H1 (cell line): ENCODE measurements at regions not wholly inside any gene's neighbourhood (a gene's known extent, or its start where the extent isn't known, plus 50 kb on each side); places are given as distances from the start of the nearest gene placed in this dataset.

Experiments used
- BACH1 ChIP-seq: IDR thresholded peaks from 2 replicates; pipeline ENCODE4 v1.6.1; 2012; ENCODE audit warnings: low read length, improper control_type of control experiment
- BCL11A ChIP-seq, 2 experiments: IDR thresholded peaks; one replicate each; pipeline ENCODE4 v1.6.1; 2011; ENCODE audit warnings: low read depth in 2 of 2, low read length in 2 of 2, mild to moderate bottlenecking in 2 of 2
- CHD2 ChIP-seq: IDR thresholded peaks from 2 replicates; pipeline ENCODE4 v1.6.1; 2012; ENCODE audit warnings: low read length, improper control_type of control experiment
- GTF2F1 ChIP-seq: IDR thresholded peaks from 2 replicates; pipeline ENCODE4 v1.6.1; 2012; ENCODE audit warnings: low read depth, low read length, improper control_type of control experiment, borderline replicate concordance
- KDM4A ChIP-seq: IDR thresholded peaks from one replicate; pipeline ENCODE4 v1.7.1; 2012; ENCODE audit warnings: low read depth, mild to moderate bottlenecking, moderate library complexity, low read length, inconsistent platforms; ENCODE audit not compliant: severe bottlenecking
- MAFK ChIP-seq: IDR thresholded peaks from 2 replicates; pipeline ENCODE4 v1.6.1; 2012; ENCODE audit warnings: low read depth, mild to moderate bottlenecking, improper control_type of control experiment, low read length
- NANOG ChIP-seq: IDR thresholded peaks from 2 replicates; pipeline ENCODE4 v1.6.1; 2011; ENCODE audit warnings: low read length, low read depth, mild to moderate bottlenecking, inconsistent platforms; ENCODE audit not compliant: insufficient read depth, poor library complexity, severe bottlenecking
- POLR2A ChIP-seq, 2 experiments: IDR thresholded peaks; 1 replicate in 1 of 2; 2 replicates in 1 of 2; pipeline ENCODE4 v1.6.1; 2011; ENCODE audit warnings: low read depth in 2 of 2, low read length in 2 of 2, mild to moderate bottlenecking in 2 of 2; ENCODE audit errors: control extremely low read depth in 1 of 2
- SIX5 ChIP-seq: IDR thresholded peaks from 2 replicates; pipeline ENCODE4 v1.6.1; 2011; ENCODE audit warnings: mild to moderate bottlenecking, low read depth, low read length
- SP2 ChIP-seq: IDR thresholded peaks from 2 replicates; pipeline ENCODE4 v1.6.1; 2012; ENCODE audit warnings: mild to moderate bottlenecking, low read length, inconsistent platforms
- TF ChIP-seq, protein P1 (sequence below): fragments of 300-600 bp; sonication (generic); IDR thresholded peaks from 2 replicates; pipeline ENCODE4 v1.7.1; 2012; ENCODE audit warnings: low read length, moderate library complexity, mild to moderate bottlenecking, inconsistent platforms; ENCODE audit not compliant: insufficient replicate concordance

DNA sequence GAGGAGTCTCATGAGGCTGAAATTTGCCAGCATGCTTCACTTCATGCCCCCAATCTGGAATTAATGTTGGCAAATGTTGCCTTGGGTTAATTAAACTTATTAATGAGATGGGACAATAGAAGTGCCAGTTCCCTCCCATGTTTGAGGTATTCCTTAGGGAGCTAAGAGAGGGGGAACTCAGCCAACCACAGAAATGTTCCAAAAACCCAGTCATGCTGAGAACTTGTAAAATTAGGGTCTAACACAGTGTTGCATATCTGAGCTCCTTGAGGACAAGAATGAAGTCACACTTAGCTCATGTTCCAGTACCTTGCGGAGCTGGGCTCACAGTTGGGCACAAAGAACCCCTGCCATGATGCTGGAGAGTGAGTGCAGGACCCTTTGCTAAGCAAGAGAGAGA is 89.4 kb downstream of the OAT start (continued):
- TF ChIP-seq, protein P1, sequence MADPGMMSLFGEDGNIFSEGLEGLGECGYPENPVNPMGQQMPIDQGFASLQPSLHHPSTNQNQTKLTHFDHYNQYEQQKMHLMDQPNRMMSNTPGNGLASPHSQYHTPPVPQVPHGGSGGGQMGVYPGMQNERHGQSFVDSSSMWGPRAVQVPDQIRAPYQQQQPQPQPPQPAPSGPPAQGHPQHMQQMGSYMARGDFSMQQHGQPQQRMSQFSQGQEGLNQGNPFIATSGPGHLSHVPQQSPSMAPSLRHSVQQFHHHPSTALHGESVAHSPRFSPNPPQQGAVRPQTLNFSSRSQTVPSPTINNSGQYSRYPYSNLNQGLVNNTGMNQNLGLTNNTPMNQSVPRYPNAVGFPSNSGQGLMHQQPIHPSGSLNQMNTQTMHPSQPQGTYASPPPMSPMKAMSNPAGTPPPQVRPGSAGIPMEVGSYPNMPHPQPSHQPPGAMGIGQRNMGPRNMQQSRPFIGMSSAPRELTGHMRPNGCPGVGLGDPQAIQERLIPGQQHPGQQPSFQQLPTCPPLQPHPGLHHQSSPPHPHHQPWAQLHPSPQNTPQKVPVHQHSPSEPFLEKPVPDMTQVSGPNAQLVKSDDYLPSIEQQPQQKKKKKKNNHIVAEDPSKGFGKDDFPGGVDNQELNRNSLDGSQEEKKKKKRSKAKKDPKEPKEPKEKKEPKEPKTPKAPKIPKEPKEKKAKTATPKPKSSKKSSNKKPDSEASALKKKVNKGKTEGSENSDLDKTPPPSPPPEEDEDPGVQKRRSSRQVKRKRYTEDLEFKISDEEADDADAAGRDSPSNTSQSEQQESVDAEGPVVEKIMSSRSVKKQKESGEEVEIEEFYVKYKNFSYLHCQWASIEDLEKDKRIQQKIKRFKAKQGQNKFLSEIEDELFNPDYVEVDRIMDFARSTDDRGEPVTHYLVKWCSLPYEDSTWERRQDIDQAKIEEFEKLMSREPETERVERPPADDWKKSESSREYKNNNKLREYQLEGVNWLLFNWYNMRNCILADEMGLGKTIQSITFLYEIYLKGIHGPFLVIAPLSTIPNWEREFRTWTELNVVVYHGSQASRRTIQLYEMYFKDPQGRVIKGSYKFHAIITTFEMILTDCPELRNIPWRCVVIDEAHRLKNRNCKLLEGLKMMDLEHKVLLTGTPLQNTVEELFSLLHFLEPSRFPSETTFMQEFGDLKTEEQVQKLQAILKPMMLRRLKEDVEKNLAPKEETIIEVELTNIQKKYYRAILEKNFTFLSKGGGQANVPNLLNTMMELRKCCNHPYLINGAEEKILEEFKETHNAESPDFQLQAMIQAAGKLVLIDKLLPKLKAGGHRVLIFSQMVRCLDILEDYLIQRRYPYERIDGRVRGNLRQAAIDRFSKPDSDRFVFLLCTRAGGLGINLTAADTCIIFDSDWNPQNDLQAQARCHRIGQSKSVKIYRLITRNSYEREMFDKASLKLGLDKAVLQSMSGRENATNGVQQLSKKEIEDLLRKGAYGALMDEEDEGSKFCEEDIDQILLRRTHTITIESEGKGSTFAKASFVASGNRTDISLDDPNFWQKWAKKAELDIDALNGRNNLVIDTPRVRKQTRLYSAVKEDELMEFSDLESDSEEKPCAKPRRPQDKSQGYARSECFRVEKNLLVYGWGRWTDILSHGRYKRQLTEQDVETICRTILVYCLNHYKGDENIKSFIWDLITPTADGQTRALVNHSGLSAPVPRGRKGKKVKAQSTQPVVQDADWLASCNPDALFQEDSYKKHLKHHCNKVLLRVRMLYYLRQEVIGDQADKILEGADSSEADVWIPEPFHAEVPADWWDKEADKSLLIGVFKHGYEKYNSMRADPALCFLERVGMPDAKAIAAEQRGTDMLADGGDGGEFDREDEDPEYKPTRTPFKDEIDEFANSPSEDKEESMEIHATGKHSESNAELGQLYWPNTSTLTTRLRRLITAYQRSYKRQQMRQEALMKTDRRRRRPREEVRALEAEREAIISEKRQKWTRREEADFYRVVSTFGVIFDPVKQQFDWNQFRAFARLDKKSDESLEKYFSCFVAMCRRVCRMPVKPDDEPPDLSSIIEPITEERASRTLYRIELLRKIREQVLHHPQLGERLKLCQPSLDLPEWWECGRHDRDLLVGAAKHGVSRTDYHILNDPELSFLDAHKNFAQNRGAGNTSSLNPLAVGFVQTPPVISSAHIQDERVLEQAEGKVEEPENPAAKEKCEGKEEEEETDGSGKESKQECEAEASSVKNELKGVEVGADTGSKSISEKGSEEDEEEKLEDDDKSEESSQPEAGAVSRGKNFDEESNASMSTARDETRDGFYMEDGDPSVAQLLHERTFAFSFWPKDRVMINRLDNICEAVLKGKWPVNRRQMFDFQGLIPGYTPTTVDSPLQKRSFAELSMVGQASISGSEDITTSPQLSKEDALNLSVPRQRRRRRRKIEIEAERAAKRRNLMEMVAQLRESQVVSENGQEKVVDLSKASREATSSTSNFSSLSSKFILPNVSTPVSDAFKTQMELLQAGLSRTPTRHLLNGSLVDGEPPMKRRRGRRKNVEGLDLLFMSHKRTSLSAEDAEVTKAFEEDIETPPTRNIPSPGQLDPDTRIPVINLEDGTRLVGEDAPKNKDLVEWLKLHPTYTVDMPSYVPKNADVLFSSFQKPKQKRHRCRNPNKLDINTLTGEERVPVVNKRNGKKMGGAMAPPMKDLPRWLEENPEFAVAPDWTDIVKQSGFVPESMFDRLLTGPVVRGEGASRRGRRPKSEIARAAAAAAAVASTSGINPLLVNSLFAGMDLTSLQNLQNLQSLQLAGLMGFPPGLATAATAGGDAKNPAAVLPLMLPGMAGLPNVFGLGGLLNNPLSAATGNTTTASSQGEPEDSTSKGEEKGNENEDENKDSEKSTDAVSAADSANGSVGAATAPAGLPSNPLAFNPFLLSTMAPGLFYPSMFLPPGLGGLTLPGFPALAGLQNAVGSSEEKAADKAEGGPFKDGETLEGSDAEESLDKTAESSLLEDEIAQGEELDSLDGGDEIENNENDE, result no peak
- TF ChIP-seq SP2 (no peak), POLR2A (IDR thresholded peaks at IDR 0.05; ENCODE audit: control extremely low read depth in 1 of 2, low read depth in 2 of 2, low read length in 2 of 2) (no peak), CHD2 (no peak), MAFK (no peak), SIX5 (no peak), KDM4A (no peak), NANOG (no peak), GTF2F1 (no peak), BCL11A (IDR thresholded peaks at IDR 0.05; ENCODE audit: low read depth in 2 of 2, low read length in 2 of 2) (no peak), BACH1 (no peak)
